ENCODE measurements at regions not wholly inside any gene's neighbourhood (a gene's known extent, or its start where the extent isn't known, plus 50 kb on each side); places are given as distances from the start of the nearest gene placed in this dataset.
A peak's percentile ranks its signal among the peaks of the same experiment; 100 is the strongest.

- H3K4me1 Mint-ChIP-seq, result no peaks in the 10 kb centered on the region
- H3K27me3 Mint-ChIP-seq (ENCODE audit: low read depth), result peaks cover 2% of the 10 kb centered on the region
- H3K36me3 Mint-ChIP-seq, result no peaks in the 10 kb centered on the region
- DNase-seq (ENCODE audit: low spot score in 2 of 2, unreplicated experiment in 2 of 2), result no peak
- H3K9me3 Mint-ChIP-seq, result no peaks in the 10 kb centered on the region
- no peak for TF ChIP-seq CTCF (IDR thresholded peaks at IDR 0.05; ENCODE audit: unreplicated experiment)
- no peak overlapping the region for H3K4me3 Mint-ChIP-seq
- H3K27ac Mint-ChIP-seq, result no peak overlapping the region
These were observed 131.4 kb downstream of the TRAM1L1 start for GRCh38 chr4:116953947-116954346.

- peaks cover 2% of the 10 kb centered on the region for H3K4me1 Mint-ChIP-seq
- no peak for DNase-seq (ENCODE audit: low spot score in 2 of 2, unreplicated experiment in 2 of 2)
- no peaks in the 10 kb centered on the region for H3K36me3 Mint-ChIP-seq
- no peak overlapping the region for H3K4me3 Mint-ChIP-seq
- no peak for TF ChIP-seq CTCF (IDR thresholded peaks at IDR 0.05; ENCODE audit: unreplicated experiment)
- H3K27me3 Mint-ChIP-seq (ENCODE audit: low read depth), result peaks cover 2% of the 10 kb centered on the region
- H3K9me3 Mint-ChIP-seq, result no peaks in the 10 kb centered on the region
- no peak overlapping the region for H3K27ac Mint-ChIP-seq
These were observed 132.7 kb downstream of the TRAM1L1 start for GRCh38 chr4:116952530-116953136.

GRCh38 chr4:116949856-116950255 is 135.5 kb downstream of the TRAM1L1 start:
- Mint-ChIP-seq H3K9me3 (no peaks in the 10 kb centered on the region), H3K27me3 (ENCODE audit: low read depth) (peaks cover 2% of the 10 kb centered on the region), H3K4me1 (peaks cover 9% of the 10 kb centered on the region), H3K4me3 (no peak overlapping the region), H3K36me3 (no peaks in the 10 kb centered on the region), H3K27ac (no peak overlapping the region)
- no peak for TF ChIP-seq CTCF (IDR thresholded peaks at IDR 0.05; ENCODE audit: unreplicated experiment)
- no peak for DNase-seq (ENCODE audit: low spot score in 2 of 2, unreplicated experiment in 2 of 2)

- no peak for TF ChIP-seq CTCF (IDR thresholded peaks at IDR 0.05; ENCODE audit: unreplicated experiment)
- H3K36me3 Mint-ChIP-seq, result no peaks in the 10 kb centered on the region
- no peaks in the 10 kb centered on the region for H3K9me3 Mint-ChIP-seq
- peaks cover 20% of the 10 kb centered on the region for H3K4me1 Mint-ChIP-seq
- H3K27me3 Mint-ChIP-seq (ENCODE audit: low read depth), result no peaks in the 10 kb centered on the region
- peak overlapping the region; percentile 9 for H3K27ac Mint-ChIP-seq
- H3K4me3 Mint-ChIP-seq, result no peak overlapping the region
- DNase-seq (ENCODE audit: low spot score in 2 of 2, unreplicated experiment in 2 of 2), result no peak
These were observed 143.1 kb downstream of the TRAM1L1 start for GRCh38 chr4:116942315-116942714.

GRCh38 chr4:116930329-116930728 is 155.0 kb downstream of the TRAM1L1 start:
- peaks cover 3% of the 10 kb centered on the region for H3K4me1 Mint-ChIP-seq
- no peaks in the 10 kb centered on the region for H3K9me3 Mint-ChIP-seq
- H3K4me3 Mint-ChIP-seq, result no peak overlapping the region
- H3K27me3 Mint-ChIP-seq (ENCODE audit: low read depth), result peaks cover 15% of the 10 kb centered on the region
- no peak for DNase-seq (ENCODE audit: low spot score in 2 of 2, unreplicated experiment in 2 of 2)
- no peak for TF ChIP-seq CTCF (IDR thresholded peaks at IDR 0.05; ENCODE audit: unreplicated experiment)
- no peaks in the 10 kb centered on the region for H3K36me3 Mint-ChIP-seq
- no peak overlapping the region for H3K27ac Mint-ChIP-seq
